ENCODE measurements at regions not wholly inside any gene's neighbourhood (a gene's known extent, or its start where the extent isn't known, plus 50 kb on each side); places are given as distances from the start of the nearest gene placed in this dataset.
"Not testable (repeated sequence)": the region's sequence is repeated elsewhere in the genome, so short reads cannot be mapped to it uniquely, and the experiment has no call there.

DNA sequence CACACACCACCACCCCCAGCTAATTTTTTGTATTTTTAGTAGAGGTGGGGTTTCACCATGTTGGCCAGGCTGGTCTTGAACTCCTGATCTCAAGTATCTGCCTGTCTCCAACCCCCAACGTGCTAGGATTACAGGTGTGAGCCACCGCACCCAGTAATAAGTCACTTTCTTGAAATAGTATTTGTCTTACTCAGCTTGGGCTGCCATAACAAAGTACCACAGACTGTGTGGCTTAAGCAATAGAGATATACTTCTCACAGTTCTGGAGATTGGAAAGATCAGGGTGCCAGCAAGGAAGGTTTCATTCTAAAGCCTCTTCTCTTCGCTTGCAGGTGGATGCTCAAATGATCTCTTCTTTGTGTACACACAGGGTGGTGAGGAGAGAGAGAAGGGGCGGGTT is 99.8 kb downstream of the ARRDC3 start:
- no peak for DNase-seq

GRCh38 chr5:91282210-91282609 is 100.9 kb downstream of the ARRDC3 start:
- no peak for DNase-seq

DNA sequence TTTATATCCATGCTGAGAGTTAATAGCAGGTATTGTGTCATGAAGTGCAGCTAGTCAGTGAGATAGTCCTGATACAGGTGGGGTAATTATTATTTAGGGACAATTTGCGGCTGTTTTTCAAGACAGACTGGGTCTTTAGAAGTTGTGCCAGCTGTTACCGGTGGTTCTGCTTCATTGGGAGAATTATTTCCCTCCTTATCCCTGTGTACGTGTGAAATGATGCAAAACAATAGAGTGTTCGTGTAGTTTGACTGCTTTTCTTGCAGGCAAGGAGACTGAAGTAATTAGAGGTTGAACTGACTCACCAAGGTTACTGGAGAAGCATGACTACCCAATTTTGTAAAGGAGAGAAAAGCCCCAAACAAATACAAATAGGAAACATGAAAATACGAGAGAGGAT is 101.7 kb downstream of the ARRDC3 start:
- DNase-seq: no peak

- DNase-seq: peak; percentile 82
Measured at GRCh38 chr5:91280362-91281269, 102.5 kb downstream of the ARRDC3 start.

DNA sequence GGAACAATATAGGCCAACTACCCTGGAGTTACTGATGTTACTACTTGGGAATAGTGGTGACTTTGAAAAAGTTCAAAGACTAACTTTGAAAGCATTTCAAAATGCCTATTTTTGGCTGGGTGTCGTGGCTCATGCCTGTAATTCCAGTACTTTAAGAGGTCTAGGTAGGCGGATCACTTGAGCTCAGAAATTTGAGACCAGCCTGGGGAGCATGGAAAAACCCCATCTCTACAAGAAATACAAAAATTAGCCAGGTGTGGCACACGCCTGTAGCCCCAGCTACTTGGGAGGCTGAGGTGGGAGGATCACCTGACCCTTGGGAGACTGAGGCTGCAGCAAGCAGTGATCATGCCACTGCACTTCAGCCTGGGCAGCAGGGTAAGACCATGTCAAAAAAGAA is 105.3 kb downstream of the ARRDC3 start:
- DNase-seq: no peak

DNA sequence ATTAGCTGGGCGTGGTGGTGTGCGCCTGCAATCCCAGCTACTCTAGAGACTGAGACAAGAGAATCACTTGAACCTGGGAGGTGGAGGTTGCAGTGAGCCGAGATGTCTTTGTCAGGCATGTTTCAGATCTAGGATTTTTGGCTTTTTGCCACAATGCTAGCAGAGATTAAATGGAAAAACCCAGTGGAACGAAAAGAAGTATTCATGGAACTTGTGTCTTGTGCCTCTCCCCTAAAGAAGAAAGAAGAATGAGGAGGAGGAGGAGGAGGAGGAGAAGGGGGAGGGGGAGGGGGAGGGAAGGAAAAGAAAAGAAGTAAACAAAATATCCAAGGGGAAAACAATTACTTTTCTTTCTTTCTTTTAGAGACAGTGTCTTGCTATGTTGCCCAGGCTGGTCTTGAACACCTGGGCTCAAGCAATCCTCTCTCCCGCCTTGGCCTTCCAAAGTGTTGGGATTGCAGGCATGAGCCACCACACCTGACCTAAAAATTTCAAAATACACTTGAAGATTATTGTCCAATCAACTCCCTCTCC is 106.0 kb downstream of the ARRDC3 start:
- no peak for DNase-seq

- DNase-seq: no peak
Measured at GRCh38 chr5:91272858-91273257, 110.3 kb downstream of the ARRDC3 start.

GRCh38 chr5:91271999-91272398 is 111.1 kb downstream of the ARRDC3 start:
- no peak for DNase-seq

- DNase-seq: no peak
Measured at GRCh38 chr5:91269198-91269597, 113.9 kb downstream of the ARRDC3 start.

DNA sequence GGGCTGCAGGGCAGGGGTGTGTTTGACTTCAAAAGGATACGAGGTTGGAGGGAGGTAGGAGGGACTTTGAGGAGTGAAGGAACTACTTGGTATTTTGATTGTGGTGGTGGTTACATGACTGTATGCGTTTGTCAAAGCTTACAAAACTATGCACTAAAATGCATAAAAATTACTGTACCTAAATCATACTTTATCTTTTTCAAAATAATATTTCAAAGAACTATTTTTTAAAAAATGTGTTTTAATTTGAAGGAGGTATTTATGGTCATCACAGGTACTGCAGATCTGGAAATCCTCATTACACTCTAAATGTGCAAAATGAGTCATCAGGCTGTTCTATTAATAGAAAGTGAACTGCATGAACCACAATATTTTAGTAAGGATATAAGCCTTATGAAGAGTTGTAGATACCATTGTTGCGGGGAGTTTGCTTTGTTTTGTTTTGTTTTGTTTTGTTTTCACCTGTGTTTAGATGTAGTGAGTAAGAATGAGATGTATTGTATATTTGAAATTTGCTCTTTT is 116.9 kb downstream of the ARRDC3 start:
- no peak for DNase-seq

- DNase-seq: no peak
Measured at GRCh38 chr5:91264311-91265051, 118.6 kb downstream of the ARRDC3 start.

DNA sequence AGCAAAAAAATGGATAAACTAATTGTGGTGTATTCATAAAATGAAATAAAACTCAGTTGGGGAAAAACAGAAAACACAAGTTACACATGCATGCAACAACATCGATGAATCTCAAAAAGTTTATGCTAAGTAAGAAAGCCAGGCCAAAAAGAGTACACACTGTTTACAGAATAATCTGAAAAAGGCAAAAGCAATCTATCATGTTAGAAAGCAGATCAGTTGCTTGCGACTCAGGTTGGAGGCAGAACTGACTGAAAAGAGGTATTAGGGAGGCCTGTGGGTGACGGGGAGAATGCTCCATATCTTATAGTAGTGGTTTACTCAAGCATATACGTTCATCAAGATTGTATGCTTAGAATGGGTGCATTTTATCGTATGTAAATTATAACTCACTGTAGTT is 119.2 kb downstream of the ARRDC3 start:
- DNase-seq: no peak

- no peak for DNase-seq
Measured at GRCh38 chr5:91257301-91257700, 125.8 kb downstream of the ARRDC3 start.

- DNase-seq: no peak
Measured at GRCh38 chr5:91256142-91256524, 127.0 kb downstream of the ARRDC3 start.

- no peak for DNase-seq
Measured at GRCh38 chr5:91255396-91256141, 127.5 kb downstream of the ARRDC3 start.

DNA sequence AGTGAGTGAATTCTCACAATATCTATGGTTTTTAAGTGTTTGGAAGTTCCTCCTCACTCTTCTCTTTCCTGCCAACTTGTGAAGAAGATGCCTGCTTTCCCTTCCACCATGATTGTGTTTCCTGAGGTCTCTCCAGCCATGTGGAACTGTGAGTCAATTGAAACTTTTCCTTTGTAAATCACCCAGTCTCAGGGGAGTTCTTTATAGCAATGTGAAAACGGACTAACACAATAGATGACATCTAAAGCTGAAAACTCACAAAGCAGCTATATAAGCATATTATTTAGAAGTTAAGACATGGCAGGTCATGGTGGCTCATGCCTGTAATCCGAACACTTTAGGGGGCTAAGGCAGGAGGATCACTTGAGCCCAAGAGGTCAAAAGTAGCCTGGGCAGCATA is 130.2 kb downstream of the ARRDC3 start:
- DNase-seq: no peak

GRCh38 chr5:91245871-91246270 is 137.2 kb downstream of the ARRDC3 start:
- no peak for DNase-seq

GRCh38 chr5:91245074-91245452 is 138.1 kb downstream of the ARRDC3 start:
- no peak for DNase-seq

DNA sequence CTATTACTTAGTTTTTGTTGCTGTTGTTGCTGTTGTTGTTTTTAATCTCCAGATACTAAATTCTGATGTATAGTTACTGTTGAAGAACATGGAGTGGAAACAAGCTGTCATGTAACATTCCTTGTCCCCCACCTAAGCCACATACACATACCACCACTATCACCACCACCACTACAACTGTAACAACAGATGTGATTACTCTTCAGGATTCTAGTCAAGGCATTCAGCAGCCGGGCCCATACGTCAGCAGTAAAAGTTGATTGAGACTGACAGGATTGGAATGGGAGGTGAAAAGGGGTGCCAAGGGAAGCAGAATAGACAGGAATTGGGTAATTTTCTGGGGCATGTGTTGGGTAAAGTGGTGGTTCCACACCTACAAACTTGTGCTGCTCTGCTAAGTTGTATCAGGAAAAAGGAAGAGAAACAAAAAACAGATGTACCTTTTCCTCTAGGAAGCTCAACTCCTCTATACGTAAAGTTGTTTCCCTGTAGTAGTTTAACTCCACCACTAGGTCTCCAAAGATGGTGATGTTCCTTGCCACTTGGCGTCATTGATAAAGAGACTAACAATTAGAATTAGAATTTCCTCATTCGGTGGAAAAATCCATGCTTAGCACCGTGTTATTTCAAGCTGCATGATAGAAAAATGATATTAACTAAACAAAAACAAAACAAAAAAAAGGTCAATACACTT is 138.6 kb downstream of the ARRDC3 start:
- DNase-seq: no peak

GRCh38 chr5:91243852-91244251 is 139.3 kb downstream of the ARRDC3 start:
- DNase-seq: no peak

- DNase-seq: no peak
Measured at GRCh38 chr5:91243286-91243685, 139.8 kb downstream of the ARRDC3 start.

DNA sequence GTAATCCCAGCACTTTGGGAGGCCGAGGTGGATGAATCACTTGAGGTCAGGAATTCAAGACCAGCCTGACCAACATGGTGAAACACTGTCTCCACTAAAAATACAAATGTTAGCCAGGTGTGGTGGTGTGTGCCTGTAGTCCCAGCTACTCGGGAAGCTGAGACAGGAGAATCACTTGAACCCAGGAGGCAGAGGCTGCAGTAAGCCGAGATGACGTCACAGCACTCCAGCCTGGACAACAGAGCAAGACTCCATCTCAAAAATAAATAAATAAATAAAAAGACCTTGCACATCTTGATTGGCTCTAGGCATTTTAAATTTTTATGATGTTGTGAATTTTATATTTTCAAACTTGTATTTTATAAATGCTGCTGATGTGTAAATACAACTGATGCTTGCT is 141.7 kb downstream of the ARRDC3 start:
- DNase-seq: not testable (repeated sequence)

All from NCI-H446 treated with DMSO at 0.1 percent for 48 hours (cell line).